ENCODE measurements at regions not wholly inside any gene's neighbourhood (a gene's known extent, or its start where the extent isn't known, plus 50 kb on each side); places are given as distances from the start of the nearest gene placed in this dataset.
"Not testable (repeated sequence)": the region's sequence is repeated elsewhere in the genome, so short reads cannot be mapped to it uniquely, and the experiment has no call there.

- H3K36me3 ChIP-seq (ENCODE audit: control insufficient read depth, low read depth, low read length): no peaks in the 10 kb centered on the region
- no peak overlapping the region for H3K9ac ChIP-seq (ENCODE audit: low read length)
- no peak overlapping the region for H3K27ac ChIP-seq (ENCODE audit: low read length)
- no peaks in the 10 kb centered on the region for H3K27me3 ChIP-seq (ENCODE audit: control insufficient read depth, insufficient read depth, low read length)
- H3K4me1 ChIP-seq (ENCODE audit: control insufficient read depth, low read depth, low read length): no peaks in the 10 kb centered on the region
- no peaks in the 10 kb centered on the region for H3K9me3 ChIP-seq (ENCODE audit: control insufficient read depth, low read depth, low read length)
- H3K4me3 ChIP-seq (ENCODE audit: low read length): no peak overlapping the region
Observed at GRCh38 chr5:58181578-58182286, 278.2 kb downstream of the PLK2 start.

- no peak overlapping the region for H3K4me3 ChIP-seq (ENCODE audit: low read length)
- H3K4me1 ChIP-seq (ENCODE audit: control insufficient read depth, low read depth, low read length): no peaks in the 10 kb centered on the region
- H3K36me3 ChIP-seq (ENCODE audit: control insufficient read depth, low read depth, low read length): no peaks in the 10 kb centered on the region
- no peak overlapping the region for H3K27ac ChIP-seq (ENCODE audit: low read length)
- no peaks in the 10 kb centered on the region for H3K9me3 ChIP-seq (ENCODE audit: control insufficient read depth, low read depth, low read length)
- no peak overlapping the region for H3K9ac ChIP-seq (ENCODE audit: low read length)
- H3K27me3 ChIP-seq (ENCODE audit: control insufficient read depth, insufficient read depth, low read length): no peaks in the 10 kb centered on the region
Observed at GRCh38 chr5:58172946-58173345, 286.9 kb downstream of the PLK2 start.

- Histone ChIP-seq H3K4me3 (ENCODE audit: low read length) (no peak overlapping the region), H3K27me3 (ENCODE audit: control insufficient read depth, insufficient read depth, low read length) (no peaks in the 10 kb centered on the region), H3K4me1 (ENCODE audit: control insufficient read depth, low read depth, low read length) (no peaks in the 10 kb centered on the region), H3K9ac (ENCODE audit: low read length) (no peak overlapping the region), H3K36me3 (ENCODE audit: control insufficient read depth, low read depth, low read length) (no peaks in the 10 kb centered on the region), H3K27ac (ENCODE audit: low read length) (no peak overlapping the region), H3K9me3 (ENCODE audit: control insufficient read depth, low read depth, low read length) (no peaks in the 10 kb centered on the region)
Observed at GRCh38 chr5:58165152-58165551, 294.7 kb downstream of the PLK2 start.

GRCh38 chr5:58161889-58162288, 298.0 kb downstream of the PLK2 start:
- H3K9ac ChIP-seq (ENCODE audit: low read length); H3K36me3 ChIP-seq (ENCODE audit: control insufficient read depth, low read depth, low read length): not testable (repeated sequence)

GRCh38 chr5:58156973-58157701, 302.7 kb downstream of the PLK2 start:
- H3K27me3 ChIP-seq (ENCODE audit: control insufficient read depth, insufficient read depth, low read length): no peaks in the 10 kb centered on the region
- no peak overlapping the region for H3K9ac ChIP-seq (ENCODE audit: low read length)
- no peak overlapping the region for H3K4me3 ChIP-seq (ENCODE audit: low read length)
- no peaks in the 10 kb centered on the region for H3K9me3 ChIP-seq (ENCODE audit: control insufficient read depth, low read depth, low read length)
- H3K4me1 ChIP-seq (ENCODE audit: control insufficient read depth, low read depth, low read length): no peaks in the 10 kb centered on the region
- H3K27ac ChIP-seq (ENCODE audit: low read length): no peak overlapping the region
- no peaks in the 10 kb centered on the region for H3K36me3 ChIP-seq (ENCODE audit: control insufficient read depth, low read depth, low read length)

More at GRCh38 chr5:58161889-58162288, 298.0 kb downstream of the PLK2 start:
- H3K27me3 ChIP-seq (ENCODE audit: control insufficient read depth, insufficient read depth, low read length); H3K27ac ChIP-seq (ENCODE audit: low read length); H3K9me3 ChIP-seq (ENCODE audit: control insufficient read depth, low read depth, low read length); H3K4me3 ChIP-seq (ENCODE audit: low read length); H3K4me1 ChIP-seq (ENCODE audit: control insufficient read depth, low read depth, low read length): not testable (repeated sequence)

GRCh38 chr5:58156361-58156760, 303.5 kb downstream of the PLK2 start:
- Histone ChIP-seq H3K27ac (ENCODE audit: low read length) (no peak overlapping the region), H3K9ac (ENCODE audit: low read length) (no peak overlapping the region), H3K27me3 (ENCODE audit: control insufficient read depth, insufficient read depth, low read length) (no peaks in the 10 kb centered on the region), H3K9me3 (ENCODE audit: control insufficient read depth, low read depth, low read length) (no peaks in the 10 kb centered on the region), H3K4me3 (ENCODE audit: low read length) (no peak overlapping the region), H3K4me1 (ENCODE audit: control insufficient read depth, low read depth, low read length) (no peaks in the 10 kb centered on the region), H3K36me3 (ENCODE audit: control insufficient read depth, low read depth, low read length) (no peaks in the 10 kb centered on the region)

- Histone ChIP-seq H3K27ac (ENCODE audit: low read length) (no peak overlapping the region), H3K27me3 (ENCODE audit: control insufficient read depth, insufficient read depth, low read length) (no peaks in the 10 kb centered on the region), H3K9ac (ENCODE audit: low read length) (no peak overlapping the region), H3K36me3 (ENCODE audit: control insufficient read depth, low read depth, low read length) (no peaks in the 10 kb centered on the region), H3K4me1 (ENCODE audit: control insufficient read depth, low read depth, low read length) (no peaks in the 10 kb centered on the region), H3K9me3 (ENCODE audit: control insufficient read depth, low read depth, low read length) (no peaks in the 10 kb centered on the region), H3K4me3 (ENCODE audit: low read length) (no peak overlapping the region)
Observed at GRCh38 chr5:58153255-58153654, 306.6 kb downstream of the PLK2 start.

- no peaks in the 10 kb centered on the region for H3K27me3 ChIP-seq (ENCODE audit: control insufficient read depth, insufficient read depth, low read length)
- H3K9ac ChIP-seq (ENCODE audit: low read length): no peak overlapping the region
- H3K36me3 ChIP-seq (ENCODE audit: control insufficient read depth, low read depth, low read length): no peaks in the 10 kb centered on the region
- H3K4me1 ChIP-seq (ENCODE audit: control insufficient read depth, low read depth, low read length): no peaks in the 10 kb centered on the region
- no peak overlapping the region for H3K4me3 ChIP-seq (ENCODE audit: low read length)
- H3K9me3 ChIP-seq (ENCODE audit: control insufficient read depth, low read depth, low read length): no peaks in the 10 kb centered on the region
- H3K27ac ChIP-seq (ENCODE audit: low read length): no peak overlapping the region
Observed at GRCh38 chr5:58151414-58151813, 308.5 kb downstream of the PLK2 start.

GRCh38 chr5:58150926-58151325, 309.0 kb downstream of the PLK2 start:
- no peak overlapping the region for H3K9ac ChIP-seq (ENCODE audit: low read length)
- H3K4me3 ChIP-seq (ENCODE audit: low read length): no peak overlapping the region
- H3K27me3 ChIP-seq (ENCODE audit: control insufficient read depth, insufficient read depth, low read length): no peaks in the 10 kb centered on the region
- H3K36me3 ChIP-seq (ENCODE audit: control insufficient read depth, low read depth, low read length): no peaks in the 10 kb centered on the region
- H3K4me1 ChIP-seq (ENCODE audit: control insufficient read depth, low read depth, low read length): no peaks in the 10 kb centered on the region
- no peak overlapping the region for H3K27ac ChIP-seq (ENCODE audit: low read length)
- no peaks in the 10 kb centered on the region for H3K9me3 ChIP-seq (ENCODE audit: control insufficient read depth, low read depth, low read length)

- no peak overlapping the region for H3K27ac ChIP-seq (ENCODE audit: low read length)
- no peak overlapping the region for H3K4me3 ChIP-seq (ENCODE audit: low read length)
- no peak overlapping the region for H3K9ac ChIP-seq (ENCODE audit: low read length)
- H3K4me1 ChIP-seq (ENCODE audit: control insufficient read depth, low read depth, low read length): no peaks in the 10 kb centered on the region
- H3K9me3 ChIP-seq (ENCODE audit: control insufficient read depth, low read depth, low read length): no peaks in the 10 kb centered on the region
- no peaks in the 10 kb centered on the region for H3K36me3 ChIP-seq (ENCODE audit: control insufficient read depth, low read depth, low read length)
- H3K27me3 ChIP-seq (ENCODE audit: control insufficient read depth, insufficient read depth, low read length): no peaks in the 10 kb centered on the region
Observed at GRCh38 chr5:58149746-58150145, 310.1 kb downstream of the PLK2 start.

- Histone ChIP-seq H3K4me1 (ENCODE audit: control insufficient read depth, low read depth, low read length) (no peaks in the 10 kb centered on the region), H3K9me3 (ENCODE audit: control insufficient read depth, low read depth, low read length) (no peaks in the 10 kb centered on the region), H3K9ac (ENCODE audit: low read length) (no peak overlapping the region), H3K27ac (ENCODE audit: low read length) (no peak overlapping the region), H3K36me3 (ENCODE audit: control insufficient read depth, low read depth, low read length) (no peaks in the 10 kb centered on the region), H3K27me3 (ENCODE audit: control insufficient read depth, insufficient read depth, low read length) (no peaks in the 10 kb centered on the region), H3K4me3 (ENCODE audit: low read length) (no peak overlapping the region)
Observed at GRCh38 chr5:58149345-58149744, 310.5 kb downstream of the PLK2 start.

- Histone ChIP-seq H3K27me3 (ENCODE audit: control insufficient read depth, insufficient read depth, low read length) (no peaks in the 10 kb centered on the region), H3K4me3 (ENCODE audit: low read length) (no peak overlapping the region), H3K9ac (ENCODE audit: low read length) (no peak overlapping the region), H3K4me1 (ENCODE audit: control insufficient read depth, low read depth, low read length) (no peaks in the 10 kb centered on the region), H3K9me3 (ENCODE audit: control insufficient read depth, low read depth, low read length) (no peaks in the 10 kb centered on the region), H3K36me3 (ENCODE audit: control insufficient read depth, low read depth, low read length) (no peaks in the 10 kb centered on the region), H3K27ac (ENCODE audit: low read length) (no peak overlapping the region)
Observed at GRCh38 chr5:58148254-58148775, 311.6 kb downstream of the PLK2 start.
